B cell (primary cell): ENCODE measurements at regions not wholly inside any gene's neighbourhood (a gene's known extent, or its start where the extent isn't known, plus 50 kb on each side); places are given as distances from the start of the nearest gene placed in this dataset.

Experiments
- ATAC-seq: fragments of 200-7000 bp; cut with Tn5 transposase; one replicate; pipeline ENCODE4 v1.10.0; 2021; ENCODE audit warnings: low read depth, mild to moderate bottlenecking, moderate number of reproducible peaks, moderate library complexity
- CTCF ChIA-PET: fragments of 350-600 bp; sonication (Branson Sonifier 250); formaldehyde crosslinking; loops from one replicate; lab custom pipeline; 2021; ENCODE audit warnings: antibody characterized with exemption, inconsistent platforms; lab: Charles Lee
- POLR2A ChIA-PET: fragments of 350-600 bp; sonication (Branson Sonifier 250); formaldehyde crosslinking; loops from one replicate; lab custom pipeline; 2021; ENCODE audit warnings: antibody characterized with exemption; lab: Charles Lee
- DNase-seq: peaks from one replicate; pipeline ENCODE4 v3.0.0; 2013
- H2AFZ ChIP-seq: 2 replicates; pipeline ENCODE4 v1.6.1; 2012; ENCODE audit warnings: mild to moderate bottlenecking, low read depth, low read length; ENCODE audit not compliant: insufficient read depth, poor library complexity, severe bottlenecking
- H3K27ac ChIP-seq, 2 donors: 1 replicate in 1 of 2; 2 replicates in 1 of 2; pipeline ENCODE4 v1.5.1; 2012 to 2013; ENCODE audit warnings: low read length in 2 of 2, mild to moderate bottlenecking in 2 of 2, moderate library complexity in 1 of 2
- H3K27me3 ChIP-seq, 4 experiments: fragments of 200-600 bp in 1 of 4; sonication (generic) in 1 of 4; replicated peaks in 1 of 4; 1 replicate in 2 of 4; 2 replicates in 2 of 4; pipeline versions ENCODE4 v1.6.1 to v1.7.0; 2013 to 2016; ENCODE audit warnings: low read length in 3 of 4, mild to moderate bottlenecking in 2 of 4, mixed read lengths in 1 of 4, moderate library complexity in 1 of 4; ENCODE audit not compliant: insufficient read depth in 4 of 4, control insufficient read depth in 3 of 4; ENCODE audit errors: control extremely low read depth in 1 of 4
- H3K36me3 ChIP-seq, 2 experiments: replicated peaks in 1 of 2; 1 replicate in 1 of 2; 2 replicates in 1 of 2; pipeline versions ENCODE4 v1.6.1 to v1.7.1; 2013; ENCODE audit warnings: low read length in 1 of 2; ENCODE audit not compliant: insufficient read depth in 2 of 2, control insufficient read depth in 1 of 2; ENCODE audit errors: control extremely low read depth in 1 of 2, extremely low read depth in 1 of 2
- H3K4me1 ChIP-seq, 2 donors: fragments of 200-600 bp in 1 of 2; sonication (generic) in 1 of 2; 1 replicate in 1 of 2; 2 replicates in 1 of 2; pipeline versions ENCODE4 v1.5.1 to v1.6.1; 2013 to 2017; ENCODE audit warnings: low read length in 2 of 2; ENCODE audit not compliant: control insufficient read depth in 2 of 2, insufficient read depth in 2 of 2
- H3K4me2 ChIP-seq: replicated peaks from 2 replicates; pipeline ENCODE3; 2012; ENCODE audit warnings: mild to moderate bottlenecking, low read depth, low read length; ENCODE audit not compliant: poor library complexity, severe bottlenecking
- H3K4me3 ChIP-seq, 5 experiments: fragments of 200-600 bp in 1 of 5; sonication (generic) in 1 of 5; 1 replicate in 3 of 5; 2 replicates in 2 of 5; pipeline versions ENCODE4 v1.5.1 to v1.7.0; 2011 to 2016; ENCODE audit warnings: low read length in 4 of 5, mild to moderate bottlenecking in 4 of 5, low read depth in 2 of 5, control low read depth in 1 of 5, moderate library complexity in 1 of 5; ENCODE audit not compliant: insufficient read depth in 1 of 5; ENCODE audit errors: control extremely low read depth in 1 of 5, extremely low read depth in 1 of 5
- H3K79me2 ChIP-seq: fragments of 200-600 bp; sonication (generic); one replicate; pipeline ENCODE4 v1.6.0; 2016; ENCODE audit warnings: low read length; ENCODE audit not compliant: control insufficient read depth, insufficient read depth
- H3K9ac ChIP-seq: fragments of 200-600 bp; sonication (generic); 2 replicates; pipeline ENCODE4 v1.6.1; 2017; ENCODE audit warnings: mild to moderate bottlenecking, low read length, moderate library complexity
- H3K9me3 ChIP-seq, 3 donors: one replicate each; pipeline versions ENCODE4 v1.6.1 to v1.7.1; 2013; ENCODE audit warnings: low read length in 2 of 3; ENCODE audit not compliant: control insufficient read depth in 2 of 3, insufficient read depth in 1 of 3; ENCODE audit errors: control extremely low read depth in 1 of 3
- H4K20me1 ChIP-seq: 2 replicates; pipeline ENCODE4 v1.6.0; 2012; ENCODE audit warnings: mild to moderate bottlenecking, low read length; ENCODE audit not compliant: insufficient read depth, control insufficient read depth, poor library complexity, severe bottlenecking
- H3K27ac Mint-ChIP-seq: one replicate; pipeline ENCODE4 v1.8.0; 2021; ENCODE audit warnings: mixed read lengths
- H3K27me3 Mint-ChIP-seq: one replicate; pipeline ENCODE4 v1.8.0; 2021; ENCODE audit warnings: mixed read lengths
- H3K4me1 Mint-ChIP-seq: one replicate; pipeline ENCODE4 v1.8.0; 2021; ENCODE audit warnings: mixed read lengths
- H3K4me3 Mint-ChIP-seq: one replicate; pipeline ENCODE4 v1.8.0; 2021; ENCODE audit warnings: mixed read lengths
- H3K9me3 Mint-ChIP-seq: one replicate; pipeline ENCODE4 v1.8.0; 2022; ENCODE audit warnings: mixed read lengths; ENCODE audit not compliant: insufficient read depth
- CTCF ChIP-seq: fragments of 200-600 bp; IDR thresholded peaks from one replicate; pipeline ENCODE4 v1.8.0; 2022; ENCODE audit warnings: antibody characterized with exemption, mild to moderate bottlenecking
- EZH2 ChIP-seq: IDR thresholded peaks from 2 replicates; pipeline ENCODE4 v1.6.1; 2012; ENCODE audit warnings: borderline replicate concordance, low read depth, mild to moderate bottlenecking, moderate library complexity, low read length; ENCODE audit not compliant: insufficient read depth, poor library complexity, severe bottlenecking
- WGBS: methylation state at CpG from one replicate; pipeline ENCODE4 v1.1.5; 2013; ENCODE audit warnings: missing lambda C conversion rate; ENCODE audit not compliant: insufficient coverage; 5-methylcytosine and 5-hydroxymethylcytosine counted together
- intact Hi-C: fragments of 100-400 bp; cut with micrococcal nuclease; formaldehyde crosslinking; loops from one replicate; pipeline ENCODE4 v1.10.0; 2022

DNA sequence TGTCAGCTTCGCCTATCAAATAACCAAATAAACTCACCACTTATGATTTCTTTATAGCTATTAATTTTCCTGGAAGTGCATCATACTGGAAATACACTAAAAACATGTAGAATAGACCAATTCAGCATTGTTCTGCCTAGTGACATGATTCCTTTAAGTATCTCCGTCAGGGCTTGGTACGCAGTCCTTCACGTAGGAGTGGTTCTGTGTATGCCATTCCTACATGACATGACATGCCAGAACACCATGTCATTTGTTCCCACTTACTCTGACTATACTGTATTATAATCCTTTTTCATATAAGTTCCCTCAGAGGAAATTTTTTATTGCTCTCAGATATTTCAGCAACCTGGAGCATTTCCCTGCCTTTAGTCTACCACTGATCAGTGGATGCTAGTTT lies 230.7 kb upstream of the EPHA3 start:
- no peak for ATAC-seq
- Histone ChIP-seq H3K4me2 (no peak overlapping the region), H3K4me1 (no peaks in the 10 kb centered on the region), H2AFZ (no peak overlapping the region), H3K27ac (no peak overlapping the region), H3K4me3 (no peak overlapping the region), H3K79me2 (no peaks in the 10 kb centered on the region), H3K9ac (no peak overlapping the region), H3K36me3 (no peaks in the 10 kb centered on the region), H4K20me1 (no peaks in the 10 kb centered on the region), H3K27me3 (no peaks in the 10 kb centered on the region), H3K9me3 (no peaks in the 10 kb centered on the region)
- TF ChIP-seq EZH2 (no peak), CTCF (no peak)
- Mint-ChIP-seq H3K4me3 (no peak overlapping the region), H3K9me3 (no peaks in the 10 kb centered on the region), H3K27me3 (no peaks in the 10 kb centered on the region), H3K4me1 (no peaks in the 10 kb centered on the region), H3K27ac (no peak overlapping the region)
- no peak for DNase-seq
- ChIA-PET CTCF (no interaction called here), POLR2A (no interaction called here)
- intact Hi-C loops = no loop called here
- WGBS = 100% methylated on average over 1 of the region's 4 CpGs

GRCh38 chr3:88879905-88880304 lies 227.5 kb upstream of the EPHA3 start:
- TF ChIP-seq EZH2 = no peak
- TF ChIP-seq CTCF = no peak
- no peak overlapping the region for H2AFZ ChIP-seq
- no peak overlapping the region for H3K4me3 Mint-ChIP-seq
- H3K4me1 Mint-ChIP-seq = no peaks in the 10 kb centered on the region
- no peaks in the 10 kb centered on the region for H3K9me3 Mint-ChIP-seq
- no peaks in the 10 kb centered on the region for H3K9me3 ChIP-seq
- ATAC-seq = no peak
- H3K9ac ChIP-seq = no peak overlapping the region
- H3K36me3 ChIP-seq = no peaks in the 10 kb centered on the region
- H3K4me3 ChIP-seq = no peak overlapping the region
- H4K20me1 ChIP-seq = no peaks in the 10 kb centered on the region
- H3K27me3 ChIP-seq = no peaks in the 10 kb centered on the region
- no peak for DNase-seq
- H3K27me3 Mint-ChIP-seq = no peaks in the 10 kb centered on the region
- WGBS = 93% methylated on average over 3 of the region's 3 CpGs
- H3K27ac ChIP-seq = no peak overlapping the region
- CTCF ChIA-PET = no interaction called here
- H3K27ac Mint-ChIP-seq = no peak overlapping the region
- no peaks in the 10 kb centered on the region for H3K4me1 ChIP-seq
- no peak overlapping the region for H3K4me2 ChIP-seq
- intact Hi-C loops = no loop called here
- no peaks in the 10 kb centered on the region for H3K79me2 ChIP-seq
- POLR2A ChIA-PET = no interaction called here
